SK-N-SH (cell line): ENCODE measurements at regions not wholly inside any gene's neighbourhood (a gene's known extent, or its start where the extent isn't known, plus 50 kb on each side); places are given as distances from the start of the nearest gene placed in this dataset.

Experiments
- CTCF ChIA-PET: fragments of 300-600, 350-600 bp; formaldehyde crosslinking; extraction: SDS; loops from one replicate; lab custom pipeline; 2021; lab: Yijun Ruan, JAX
- POLR2A ChIA-PET: fragments of 350-600 bp; sonication (Branson Sonifier 250); formaldehyde crosslinking; extraction: SDS; loops from one replicate; lab custom pipeline; 2020; ENCODE audit warnings: antibody characterized with exemption, inconsistent platforms; lab: Yijun Ruan, JAX
- DNase-seq: peaks from one replicate; pipeline ENCODE4 v3.0.0; 2012
- H2AFZ ChIP-seq: fragments of 200-600 bp; sonication (generic); 2 replicates; pipeline ENCODE4 v1.8.1; 2016; ENCODE audit warnings: antibody characterized with exemption, mild to moderate bottlenecking, low read depth
- H3F3A ChIP-seq: fragments of 200-600 bp; sonication (generic); replicated peaks from 2 replicates; pipeline ENCODE3; 2016; ENCODE audit warnings: antibody characterized with exemption, mild to moderate bottlenecking; ENCODE audit not compliant: insufficient read depth
- H3K27ac ChIP-seq, 2 experiments: fragments of 200-500 bp in 1 of 2; fragments of 200-600 bp in 1 of 2; sonication (Bioruptor generic) in 1 of 2; sonication (generic), shearing (Covaris generic) in 1 of 2; 2 replicates each; pipeline versions ENCODE4 v1.5.1 to v1.6.1; 2014 to 2016; ENCODE audit warnings: low read depth in 2 of 2, inconsistent platforms in 1 of 2, low read length in 1 of 2, mild to moderate bottlenecking in 1 of 2, mixed read lengths in 1 of 2
- H3K27me3 ChIP-seq: fragments of 200-600 bp; sonication (generic), shearing (Covaris generic); 2 replicates; pipeline ENCODE4 v1.6.1; 2016; ENCODE audit warnings: mixed run types; ENCODE audit not compliant: insufficient read depth
- H3K36me3 ChIP-seq, 2 experiments: fragments of 200-500 bp in 1 of 2; fragments of 200-600 bp in 1 of 2; sonication (Bioruptor generic) in 1 of 2; sonication (generic) in 1 of 2; replicated peaks in 1 of 2; 2 replicates each; pipeline versions ENCODE3 to v1.5.1; 2014 to 2016; ENCODE audit warnings: low read length in 1 of 2, mild to moderate bottlenecking in 1 of 2; ENCODE audit not compliant: insufficient read depth in 2 of 2, control insufficient read depth in 1 of 2
- H3K4me1 ChIP-seq, 2 experiments: fragments of 200-500 bp in 1 of 2; fragments of 200-600 bp in 1 of 2; sonication (Bioruptor generic) in 1 of 2; sonication (generic), shearing (Covaris generic) in 1 of 2; 2 replicates each; pipeline versions ENCODE4 v1.5.1 to v1.6.1; 2014 to 2016; ENCODE audit warnings: low read depth in 1 of 2, low read length in 1 of 2, mixed run types in 1 of 2; ENCODE audit not compliant: insufficient read depth in 2 of 2, control insufficient read depth in 1 of 2
- H3K4me2 ChIP-seq: fragments of 200-600 bp; sonication (generic), shearing (Covaris generic); 2 replicates; pipeline ENCODE4 v1.6.1; 2017; ENCODE audit warnings: mixed run types
- H3K4me3 ChIP-seq, 2 experiments: fragments of 200-500 bp in 1 of 2; fragments of 200-600 bp in 1 of 2; sonication (Bioruptor generic) in 1 of 2; sonication (generic), shearing (Covaris generic) in 1 of 2; 2 replicates each; pipeline versions ENCODE4 v1.5.1 to v1.8.1; 2014 to 2016; ENCODE audit warnings: low read depth in 2 of 2, inconsistent platforms in 1 of 2, low read length in 1 of 2, mild to moderate bottlenecking in 1 of 2, mixed read lengths in 1 of 2, moderate library complexity in 1 of 2
- H3K79me2 ChIP-seq: fragments of 200-600 bp; sonication (generic); 2 replicates; pipeline ENCODE4 v1.8.1; 2017; ENCODE audit warnings: mild to moderate bottlenecking; ENCODE audit not compliant: insufficient read depth
- H3K9ac ChIP-seq: fragments of 200-600 bp; sonication (generic); 2 replicates; pipeline ENCODE4 v1.6.1; 2017; ENCODE audit warnings: mixed run types
- H3K9me2 ChIP-seq: fragments of 200-600 bp; sonication (generic); 2 replicates; pipeline ENCODE4 v1.6.1; 2017; ENCODE audit warnings: mixed run types
- H3K9me3 ChIP-seq: fragments of 200-600 bp; sonication (generic); 2 replicates; pipeline ENCODE4 v1.6.1; 2017; ENCODE audit warnings: mixed run types, mild to moderate bottlenecking, moderate library complexity
- H4K20me1 ChIP-seq: fragments of 200-600 bp; sonication (generic); 2 replicates; pipeline ENCODE4 v1.6.1; 2017; ENCODE audit warnings: mild to moderate bottlenecking, mixed run types; ENCODE audit not compliant: insufficient read depth
- EZH2phosphoT487 ChIP-seq: fragments of 200-600 bp; sonication (generic); IDR thresholded peaks from 2 replicates; pipeline ENCODE4 v1.6.1; 2017; ENCODE audit warnings: low read depth, mixed run types, mild to moderate bottlenecking, antibody characterized with exemption, moderate library complexity, borderline replicate concordance
- FOXJ3 ChIP-seq: sonication (generic); formaldehyde crosslinking; IDR thresholded peaks from 2 replicates; pipeline ENCODE4 v1.5.1; 2020; ENCODE audit warnings: mild to moderate bottlenecking, missing genetic modification reagents
- GABPA ChIP-seq: IDR thresholded peaks from 2 replicates; pipeline ENCODE4 v1.4.0; 2012; ENCODE audit warnings: low read depth, mild to moderate bottlenecking
- NRF1 ChIP-seq: IDR thresholded peaks from 2 replicates; pipeline ENCODE4 v1.6.1; 2012; ENCODE audit warnings: low read depth, mild to moderate bottlenecking, low read length
- RAD21 ChIP-seq: IDR thresholded peaks from 2 replicates; pipeline ENCODE4 v1.6.1; 2012; ENCODE audit warnings: mild to moderate bottlenecking, low read length
- RCOR1 ChIP-seq: fragments of 150-350 bp; IDR thresholded peaks from 2 replicates; pipeline ENCODE4 v1.6.1; 2017; ENCODE audit warnings: antibody characterized with exemption, low read length
- SIN3A ChIP-seq: IDR thresholded peaks from 2 replicates; pipeline ENCODE4 v1.6.1; 2012; ENCODE audit warnings: low read depth, mild to moderate bottlenecking, low read length, moderate library complexity, borderline replicate concordance
- SMC3 ChIP-seq: IDR thresholded peaks from 2 replicates; pipeline ENCODE4 v1.6.1; 2012; ENCODE audit warnings: low read depth, low read length, improper control_type of control experiment
- TCF12 ChIP-seq: IDR thresholded peaks from 2 replicates; pipeline ENCODE4 v1.4.0; 2012
- WGBS: methylation state at CpG from one replicate; pipeline ENCODE4 v1.1.6; 2017; ENCODE audit warnings: low lambda C conversion rate; 5-methylcytosine and 5-hydroxymethylcytosine counted together
- TF ChIP-seq, protein P1 (sequence below): fragments of 150-350 bp; IDR thresholded peaks from 2 replicates; pipeline ENCODE4 v1.6.1; 2016; ENCODE audit warnings: mild to moderate bottlenecking, low read depth, low read length
- TF ChIP-seq, protein P2 (sequence below): IDR thresholded peaks from 2 replicates; pipeline ENCODE4 v1.4.0; 2012; ENCODE audit warnings: low read depth
- TF ChIP-seq, protein P3 (sequence below): IDR thresholded peaks from 2 replicates; pipeline ENCODE4 v1.6.1; 2012; ENCODE audit warnings: mild to moderate bottlenecking, low read depth, low read length, moderate library complexity

DNA sequence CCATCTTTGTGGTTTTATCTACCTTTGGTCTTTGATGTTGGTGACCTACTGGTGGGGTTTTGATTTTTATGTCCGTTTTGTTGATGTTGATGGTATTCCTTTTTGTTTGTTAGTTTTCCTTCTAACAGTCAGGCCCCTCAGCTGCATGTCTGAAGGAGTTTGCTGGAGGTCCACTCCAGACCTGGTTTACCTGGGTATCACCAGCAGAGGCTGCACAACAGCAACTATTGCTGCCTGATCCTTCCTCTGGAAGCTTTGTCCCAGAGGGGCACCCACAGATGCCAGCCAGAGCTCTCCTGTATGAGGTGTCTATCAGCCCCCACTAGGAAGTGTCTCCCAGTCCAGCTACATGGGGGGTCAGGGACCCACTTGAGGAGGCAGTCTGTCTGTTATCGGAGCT is 199.3 kb upstream of the WDFY3 start:
- no peaks in the 10 kb centered on the region for H3K79me2 ChIP-seq
- H3K4me3 ChIP-seq, result no peak overlapping the region
- CTCF ChIA-PET, result interaction anchor here (0.8 to 1.7 kb wide), 3 partner anchors 9 to 509 kb away, joined by 3 to 5 read pairs (median 4); no protein-coding TSS in a partner anchor
- no peaks in the 10 kb centered on the region for H3K27me3 ChIP-seq
- DNase-seq, result no peak
- WGBS, result 50% methylated on average over 2 of the region's 2 CpGs
- POLR2A ChIA-PET, result no interaction called here
- no peaks in the 10 kb centered on the region for H4K20me1 ChIP-seq
- no peaks in the 10 kb centered on the region for H3F3A ChIP-seq
- H3K9me3 ChIP-seq, result no peaks in the 10 kb centered on the region
- no peak overlapping the region for H3K27ac ChIP-seq
- H3K4me1 ChIP-seq, result no peaks in the 10 kb centered on the region
- H3K9ac ChIP-seq, result no peak overlapping the region
- no peak overlapping the region for H3K4me2 ChIP-seq
- H3K9me2 ChIP-seq, result no peaks in the 10 kb centered on the region
- no peaks in the 10 kb centered on the region for H3K36me3 ChIP-seq
- TF ChIP-seq EZH2phosphoT487 (no peak), SMC3 (no peak), RAD21 (no peak), GABPA (no peak), TCF12 (no peak)
- TF ChIP-seq, protein P1, sequence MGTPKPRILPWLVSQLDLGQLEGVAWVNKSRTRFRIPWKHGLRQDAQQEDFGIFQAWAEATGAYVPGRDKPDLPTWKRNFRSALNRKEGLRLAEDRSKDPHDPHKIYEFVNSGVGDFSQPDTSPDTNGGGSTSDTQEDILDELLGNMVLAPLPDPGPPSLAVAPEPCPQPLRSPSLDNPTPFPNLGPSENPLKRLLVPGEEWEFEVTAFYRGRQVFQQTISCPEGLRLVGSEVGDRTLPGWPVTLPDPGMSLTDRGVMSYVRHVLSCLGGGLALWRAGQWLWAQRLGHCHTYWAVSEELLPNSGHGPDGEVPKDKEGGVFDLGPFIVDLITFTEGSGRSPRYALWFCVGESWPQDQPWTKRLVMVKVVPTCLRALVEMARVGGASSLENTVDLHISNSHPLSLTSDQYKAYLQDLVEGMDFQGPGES, result no peak
- H2AFZ ChIP-seq, result no peak overlapping the region

DNA sequence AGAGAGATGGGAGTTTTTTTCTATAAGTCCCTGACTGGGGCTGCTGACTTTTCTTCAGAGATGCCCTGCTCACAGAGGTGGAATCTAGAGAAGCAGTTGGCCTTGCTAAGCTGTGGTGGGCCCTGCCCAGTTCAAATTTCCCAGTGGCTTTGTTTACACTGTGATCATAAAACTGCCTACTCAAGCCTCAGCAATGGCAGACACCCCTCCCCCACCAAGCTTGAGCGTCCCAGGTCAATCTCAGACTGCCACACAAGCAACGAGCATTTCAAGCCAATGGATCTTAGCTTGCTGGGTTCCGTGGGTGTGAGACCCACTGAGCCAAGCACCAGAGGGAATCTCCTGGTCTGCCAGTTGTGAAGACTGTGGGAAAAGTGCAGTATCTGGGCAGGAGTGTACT is 199.8 kb upstream of the WDFY3 start:
- Histone ChIP-seq H2AFZ (no peak overlapping the region), H3K4me3 (no peak overlapping the region), H3K9ac (no peak overlapping the region), H3K27me3 (no peaks in the 10 kb centered on the region), H3K9me2 (no peaks in the 10 kb centered on the region), H3F3A (no peaks in the 10 kb centered on the region), H3K36me3 (no peaks in the 10 kb centered on the region), H4K20me1 (no peaks in the 10 kb centered on the region), H3K27ac (no peak overlapping the region), H3K79me2 (no peaks in the 10 kb centered on the region), H3K4me1 (no peaks in the 10 kb centered on the region), H3K4me2 (no peak overlapping the region), H3K9me3 (no peaks in the 10 kb centered on the region)
- no peak for DNase-seq
- TF ChIP-seq RCOR1 (no peak), FOXJ3 (no peak), NRF1 (no peak), SIN3A (no peak)
- TF ChIP-seq, protein P2, sequence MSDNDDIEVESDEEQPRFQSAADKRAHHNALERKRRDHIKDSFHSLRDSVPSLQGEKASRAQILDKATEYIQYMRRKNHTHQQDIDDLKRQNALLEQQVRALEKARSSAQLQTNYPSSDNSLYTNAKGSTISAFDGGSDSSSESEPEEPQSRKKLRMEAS, result no peak
- TF ChIP-seq, protein P3, sequence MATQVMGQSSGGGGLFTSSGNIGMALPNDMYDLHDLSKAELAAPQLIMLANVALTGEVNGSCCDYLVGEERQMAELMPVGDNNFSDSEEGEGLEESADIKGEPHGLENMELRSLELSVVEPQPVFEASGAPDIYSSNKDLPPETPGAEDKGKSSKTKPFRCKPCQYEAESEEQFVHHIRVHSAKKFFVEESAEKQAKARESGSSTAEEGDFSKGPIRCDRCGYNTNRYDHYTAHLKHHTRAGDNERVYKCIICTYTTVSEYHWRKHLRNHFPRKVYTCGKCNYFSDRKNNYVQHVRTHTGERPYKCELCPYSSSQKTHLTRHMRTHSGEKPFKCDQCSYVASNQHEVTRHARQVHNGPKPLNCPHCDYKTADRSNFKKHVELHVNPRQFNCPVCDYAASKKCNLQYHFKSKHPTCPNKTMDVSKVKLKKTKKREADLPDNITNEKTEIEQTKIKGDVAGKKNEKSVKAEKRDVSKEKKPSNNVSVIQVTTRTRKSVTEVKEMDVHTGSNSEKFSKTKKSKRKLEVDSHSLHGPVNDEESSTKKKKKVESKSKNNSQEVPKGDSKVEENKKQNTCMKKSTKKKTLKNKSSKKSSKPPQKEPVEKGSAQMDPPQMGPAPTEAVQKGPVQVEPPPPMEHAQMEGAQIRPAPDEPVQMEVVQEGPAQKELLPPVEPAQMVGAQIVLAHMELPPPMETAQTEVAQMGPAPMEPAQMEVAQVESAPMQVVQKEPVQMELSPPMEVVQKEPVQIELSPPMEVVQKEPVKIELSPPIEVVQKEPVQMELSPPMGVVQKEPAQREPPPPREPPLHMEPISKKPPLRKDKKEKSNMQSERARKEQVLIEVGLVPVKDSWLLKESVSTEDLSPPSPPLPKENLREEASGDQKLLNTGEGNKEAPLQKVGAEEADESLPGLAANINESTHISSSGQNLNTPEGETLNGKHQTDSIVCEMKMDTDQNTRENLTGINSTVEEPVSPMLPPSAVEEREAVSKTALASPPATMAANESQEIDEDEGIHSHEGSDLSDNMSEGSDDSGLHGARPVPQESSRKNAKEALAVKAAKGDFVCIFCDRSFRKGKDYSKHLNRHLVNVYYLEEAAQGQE, result no peak
- TF ChIP-seq, protein P1, result no peak
- no CpG with 5 or more reads among the region's 3 CpGs for WGBS
- ChIA-PET CTCF (interaction anchor here (0.8 to 1.1 kb wide), 2 partner anchors 8 to 509 kb away, joined by 3 to 4 read pairs; no protein-coding TSS in a partner anchor), POLR2A (no interaction called here)
